HEK293T (cell line): ENCODE measurements at regions not wholly inside any gene's neighbourhood (a gene's known extent, or its start where the extent isn't known, plus 50 kb on each side); places are given as distances from the start of the nearest gene placed in this dataset.

Experiments used
- ARNT ChIP-seq: fragments of 450-650 bp; IDR thresholded peaks from 2 replicates; pipeline ENCODE4 v1.6.1; 2017; ENCODE audit warnings: mild to moderate bottlenecking
- BHLHE40 ChIP-seq: fragments of 450-650 bp; IDR thresholded peaks from 2 replicates; pipeline ENCODE4 v1.6.1; 2016; ENCODE audit warnings: mild to moderate bottlenecking, moderate library complexity, borderline replicate concordance
- FOXA1 ChIP-seq: fragments of 450-650 bp; IDR thresholded peaks from 2 replicates; pipeline ENCODE4 v1.6.1; 2016; ENCODE audit warnings: mild to moderate bottlenecking
- FOXK2 ChIP-seq: fragments of 450-650 bp; IDR thresholded peaks from 2 replicates; pipeline ENCODE4 v1.6.1; 2016; ENCODE audit warnings: mild to moderate bottlenecking
- HDGF ChIP-seq: fragments of 450-650 bp; IDR thresholded peaks from 2 replicates; pipeline ENCODE4 v1.6.1; 2017; ENCODE audit warnings: antibody characterized with exemption, borderline replicate concordance
- NFRKB ChIP-seq: fragments of 450-650 bp; IDR thresholded peaks from 2 replicates; pipeline ENCODE4 v1.6.1; 2016; ENCODE audit warnings: mild to moderate bottlenecking, moderate library complexity
- SP1 ChIP-seq: fragments of 450-650 bp; IDR thresholded peaks from 2 replicates; pipeline ENCODE4 v1.6.1; 2017
- ZNF384 ChIP-seq: fragments of 450-650 bp; IDR thresholded peaks from 2 replicates; pipeline ENCODE4 v1.6.1; 2016

GRCh38 chr14:98288825-98289224, 983.2 kb downstream of the BCL11B start:
- TF ChIP-seq BHLHE40 (no peak), SP1 (no peak), ZNF384 (no peak), ARNT (no peak), FOXK2 (no peak), FOXA1 (no peak), HDGF (no peak), NFRKB (no peak)
